ENCODE measurements at regions not wholly inside any gene's neighbourhood (a gene's known extent, or its start where the extent isn't known, plus 50 kb on each side); places are given as distances from the start of the nearest gene placed in this dataset.

- H3K4me3 ChIP-seq = no peak overlapping the region
- DNase-seq (ENCODE audit: low read depth in 1 of 2, low spot score in 1 of 2) = no peak
- no peaks in the 10 kb centered on the region for H3K4me1 ChIP-seq (ENCODE audit: low read depth)
- TF ChIP-seq CTCF (IDR thresholded peaks at IDR 0.05; ENCODE audit: low read depth, low read length) = no peak
- H3K27ac ChIP-seq = no peak overlapping the region
- peaks cover 6% of the 10 kb centered on the region for H3K27me3 ChIP-seq
- H3K36me3 ChIP-seq = no peaks in the 10 kb centered on the region
- H3K9me3 ChIP-seq (ENCODE audit: low read depth) = no peaks in the 10 kb centered on the region
These were observed 153.6 kb downstream of the TFCP2L1 start for GRCh38 chr2:121131375-121131774.

- no peak for DNase-seq (ENCODE audit: low read depth in 1 of 2, low spot score in 1 of 2)
- no peak for TF ChIP-seq CTCF (IDR thresholded peaks at IDR 0.05; ENCODE audit: low read depth, low read length)
These were observed 152.8 kb downstream of the TFCP2L1 start for GRCh38 chr2:121132054-121132761.

GRCh38 chr2:121132762-121133107 is 152.3 kb downstream of the TFCP2L1 start:
- TF ChIP-seq CTCF (IDR thresholded peaks at IDR 0.05; ENCODE audit: low read depth, low read length) = no peak
- Histone ChIP-seq H3K36me3 (no peaks in the 10 kb centered on the region), H3K4me3 (no peak overlapping the region), H3K27me3 (peaks cover 2% of the 10 kb centered on the region), H3K9me3 (ENCODE audit: low read depth) (no peaks in the 10 kb centered on the region), H3K4me1 (ENCODE audit: low read depth) (no peaks in the 10 kb centered on the region), H3K27ac (no peak overlapping the region)
- DNase-seq (ENCODE audit: low read depth in 1 of 2, low spot score in 1 of 2) = no peak

More at GRCh38 chr2:121132054-121132761, 152.8 kb downstream of the TFCP2L1 start:
- Histone ChIP-seq H3K36me3 (no peaks in the 10 kb centered on the region), H3K4me3 (no peak overlapping the region), H3K27ac (no peak overlapping the region), H3K4me1 (ENCODE audit: low read depth) (no peaks in the 10 kb centered on the region), H3K27me3 (peaks cover 6% of the 10 kb centered on the region), H3K9me3 (ENCODE audit: low read depth) (no peaks in the 10 kb centered on the region)

- H3K27ac ChIP-seq = no peak overlapping the region
- no peaks in the 10 kb centered on the region for H3K36me3 ChIP-seq
- no peaks in the 10 kb centered on the region for H3K9me3 ChIP-seq (ENCODE audit: low read depth)
- no peak for DNase-seq (ENCODE audit: low read depth in 1 of 2, low spot score in 1 of 2)
- H3K4me1 ChIP-seq (ENCODE audit: low read depth) = no peaks in the 10 kb centered on the region
- H3K4me3 ChIP-seq = no peak overlapping the region
- H3K27me3 ChIP-seq = no peaks in the 10 kb centered on the region
- TF ChIP-seq CTCF (IDR thresholded peaks at IDR 0.05; ENCODE audit: low read depth, low read length) = no peak
These were observed 151.3 kb downstream of the TFCP2L1 start for GRCh38 chr2:121133551-121134319.

- H3K27ac ChIP-seq = no peak overlapping the region
- no peaks in the 10 kb centered on the region for H3K4me1 ChIP-seq (ENCODE audit: low read depth)
- H3K4me3 ChIP-seq = no peak overlapping the region
- no peak for DNase-seq (ENCODE audit: low read depth in 1 of 2, low spot score in 1 of 2)
- no peaks in the 10 kb centered on the region for H3K36me3 ChIP-seq
- no peak for TF ChIP-seq CTCF (IDR thresholded peaks at IDR 0.05; ENCODE audit: low read depth, low read length)
- no peaks in the 10 kb centered on the region for H3K9me3 ChIP-seq (ENCODE audit: low read depth)
- no peaks in the 10 kb centered on the region for H3K27me3 ChIP-seq
These were observed 150.3 kb downstream of the TFCP2L1 start for GRCh38 chr2:121134728-121135127.

Data from cardiac muscle cell (in vitro differentiated cells and primary cell).